ENCODE measurements at regions not wholly inside any gene's neighbourhood (a gene's known extent, or its start where the extent isn't known, plus 50 kb on each side); places are given as distances from the start of the nearest gene placed in this dataset.

DNA sequence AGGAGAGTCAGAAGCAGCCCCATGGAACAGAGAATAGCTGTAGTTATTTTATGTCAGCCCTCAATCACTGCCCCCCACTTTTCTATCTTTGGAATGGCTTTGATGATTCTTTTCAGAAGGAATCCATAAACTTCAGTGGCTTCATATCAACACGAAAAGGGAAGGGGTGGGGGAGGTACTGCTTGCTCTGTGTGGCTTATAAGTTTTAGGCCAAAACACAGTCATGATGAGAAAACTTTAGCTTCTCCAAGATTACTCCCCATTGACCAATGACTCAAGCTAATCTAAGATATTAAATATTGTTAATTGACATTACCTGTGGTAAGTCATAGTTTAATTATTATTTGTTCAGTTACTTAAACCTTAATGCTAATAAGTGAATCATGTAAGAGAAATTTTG, 669.6 kb upstream of the FAM241A start:
- Mint-ChIP-seq H3K4me1 (no peaks in the 10 kb centered on the region), H3K27ac (no peak overlapping the region), H3K9me3 (ENCODE audit: insufficient read depth) (no peaks in the 10 kb centered on the region), H3K4me3 (no peak overlapping the region), H3K27me3 (no peaks in the 10 kb centered on the region)
- H3K4me1 ChIP-seq (ENCODE audit: control insufficient read depth in 2 of 2, insufficient read depth in 2 of 2, low read length in 2 of 2) = no peaks in the 10 kb centered on the region
- no peak for DNase-seq
- no peak overlapping the region for H3K9ac ChIP-seq (ENCODE audit: low read length)
- H4K20me1 ChIP-seq (ENCODE audit: control insufficient read depth, insufficient read depth, low read length, poor library complexity, severe bottlenecking) = no peaks in the 10 kb centered on the region
- no peak overlapping the region for H2AFZ ChIP-seq (ENCODE audit: insufficient read depth, low read depth, low read length, poor library complexity, severe bottlenecking)
- no peaks in the 10 kb centered on the region for H3K79me2 ChIP-seq (ENCODE audit: control insufficient read depth, insufficient read depth, low read length)
- no peak overlapping the region for H3K27ac ChIP-seq (ENCODE audit: low read length in 2 of 2)
- H3K27me3 ChIP-seq (replicated peaks in 1 of 4; ENCODE audit: control extremely low read depth in 1 of 4, control insufficient read depth in 3 of 4, insufficient read depth in 4 of 4, low read length in 3 of 4) = no peaks in the 10 kb centered on the region
- no peak overlapping the region for H3K4me3 ChIP-seq (ENCODE audit: control extremely low read depth in 1 of 5, extremely low read depth in 1 of 5, insufficient read depth in 1 of 5, low read depth in 2 of 5, low read length in 4 of 5)
- H3K9me3 ChIP-seq (ENCODE audit: control extremely low read depth in 1 of 3, control insufficient read depth in 2 of 3, insufficient read depth in 1 of 3, low read length in 2 of 3) = no peaks in the 10 kb centered on the region
- intact Hi-C loops (cut with micrococcal nuclease) = no loop called here
- ATAC-seq (ENCODE audit: low read depth) = no peak
- POLR2A ChIA-PET = no interaction called here
- H3K36me3 ChIP-seq (replicated peaks in 1 of 2; ENCODE audit: control extremely low read depth in 1 of 2, control insufficient read depth in 1 of 2, extremely low read depth in 1 of 2, insufficient read depth in 2 of 2, low read length in 1 of 2) = no peaks in the 10 kb centered on the region
- TF ChIP-seq EZH2 (IDR thresholded peaks at IDR 0.05; ENCODE audit: borderline replicate concordance, insufficient read depth, low read depth, low read length, poor library complexity, severe bottlenecking) = no peak
- TF ChIP-seq, protein P1, sequence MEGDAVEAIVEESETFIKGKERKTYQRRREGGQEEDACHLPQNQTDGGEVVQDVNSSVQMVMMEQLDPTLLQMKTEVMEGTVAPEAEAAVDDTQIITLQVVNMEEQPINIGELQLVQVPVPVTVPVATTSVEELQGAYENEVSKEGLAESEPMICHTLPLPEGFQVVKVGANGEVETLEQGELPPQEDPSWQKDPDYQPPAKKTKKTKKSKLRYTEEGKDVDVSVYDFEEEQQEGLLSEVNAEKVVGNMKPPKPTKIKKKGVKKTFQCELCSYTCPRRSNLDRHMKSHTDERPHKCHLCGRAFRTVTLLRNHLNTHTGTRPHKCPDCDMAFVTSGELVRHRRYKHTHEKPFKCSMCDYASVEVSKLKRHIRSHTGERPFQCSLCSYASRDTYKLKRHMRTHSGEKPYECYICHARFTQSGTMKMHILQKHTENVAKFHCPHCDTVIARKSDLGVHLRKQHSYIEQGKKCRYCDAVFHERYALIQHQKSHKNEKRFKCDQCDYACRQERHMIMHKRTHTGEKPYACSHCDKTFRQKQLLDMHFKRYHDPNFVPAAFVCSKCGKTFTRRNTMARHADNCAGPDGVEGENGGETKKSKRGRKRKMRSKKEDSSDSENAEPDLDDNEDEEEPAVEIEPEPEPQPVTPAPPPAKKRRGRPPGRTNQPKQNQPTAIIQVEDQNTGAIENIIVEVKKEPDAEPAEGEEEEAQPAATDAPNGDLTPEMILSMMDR (IDR thresholded peaks at IDR 0.05) = no peak
- no CpG with 5 or more reads among the region's 1 CpG for WGBS (ENCODE audit: insufficient coverage)
- no peak overlapping the region for H3K4me2 ChIP-seq (replicated peaks; ENCODE audit: low read depth, low read length, poor library complexity, severe bottlenecking)
- CTCF ChIA-PET = no interaction called here

DNA sequence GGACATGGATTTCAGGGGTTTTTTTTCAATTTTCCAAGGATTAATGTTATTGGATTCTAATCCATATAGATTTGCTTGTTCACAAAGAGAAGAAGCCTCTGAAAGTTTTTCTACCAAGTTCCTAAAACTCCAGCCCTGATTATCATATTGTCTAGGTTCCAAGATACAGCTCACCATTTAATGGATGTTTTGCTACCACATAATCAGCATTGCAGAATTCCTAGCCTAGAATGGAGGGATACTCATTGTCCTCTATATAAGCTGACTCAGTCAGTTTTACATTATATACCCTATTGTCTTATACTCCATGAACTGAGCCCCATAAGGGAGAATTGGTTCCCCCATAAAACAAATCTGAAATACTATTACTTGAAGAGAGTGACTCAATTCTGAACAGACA, 664.7 kb upstream of the FAM241A start:
- DNase-seq (no peak), ATAC-seq (ENCODE audit: low read depth) (no peak)
- Mint-ChIP-seq H3K27me3 (no peaks in the 10 kb centered on the region), H3K4me1 (no peaks in the 10 kb centered on the region), H3K4me3 (no peak overlapping the region), H3K9me3 (ENCODE audit: insufficient read depth) (no peaks in the 10 kb centered on the region), H3K27ac (no peak overlapping the region)
- H3K79me2 ChIP-seq (ENCODE audit: control insufficient read depth, insufficient read depth, low read length) = no peaks in the 10 kb centered on the region
- H3K9ac ChIP-seq (ENCODE audit: low read length) = no peak overlapping the region
- no peak overlapping the region for H3K27ac ChIP-seq (ENCODE audit: low read length in 2 of 2)
- intact Hi-C loops (cut with micrococcal nuclease) = no loop called here
- no peaks in the 10 kb centered on the region for H4K20me1 ChIP-seq (ENCODE audit: control insufficient read depth, insufficient read depth, low read length, poor library complexity, severe bottlenecking)
- no peaks in the 10 kb centered on the region for H3K27me3 ChIP-seq (replicated peaks in 1 of 4; ENCODE audit: control extremely low read depth in 1 of 4, control insufficient read depth in 3 of 4, insufficient read depth in 4 of 4, low read length in 3 of 4)
- no peaks in the 10 kb centered on the region for H3K36me3 ChIP-seq (replicated peaks in 1 of 2; ENCODE audit: control extremely low read depth in 1 of 2, control insufficient read depth in 1 of 2, extremely low read depth in 1 of 2, insufficient read depth in 2 of 2, low read length in 1 of 2)
- H2AFZ ChIP-seq (ENCODE audit: insufficient read depth, low read depth, low read length, poor library complexity, severe bottlenecking) = no peak overlapping the region
- H3K4me1 ChIP-seq (ENCODE audit: control insufficient read depth in 2 of 2, insufficient read depth in 2 of 2, low read length in 2 of 2) = no peaks in the 10 kb centered on the region
- ChIA-PET CTCF (no interaction called here), POLR2A (no interaction called here)
- H3K4me3 ChIP-seq (ENCODE audit: control extremely low read depth in 1 of 5, extremely low read depth in 1 of 5, insufficient read depth in 1 of 5, low read depth in 2 of 5, low read length in 4 of 5) = no peak overlapping the region
- TF ChIP-seq EZH2 (IDR thresholded peaks at IDR 0.05; ENCODE audit: borderline replicate concordance, insufficient read depth, low read depth, low read length, poor library complexity, severe bottlenecking) = no peak
- TF ChIP-seq, protein P1 (IDR thresholded peaks at IDR 0.05) = no peak
- no peak overlapping the region for H3K4me2 ChIP-seq (replicated peaks; ENCODE audit: low read depth, low read length, poor library complexity, severe bottlenecking)
- peaks cover 0 to 4% (median 0%) of the 10 kb centered on the region in 3 donors for H3K9me3 ChIP-seq (ENCODE audit: control extremely low read depth in 1 of 3, control insufficient read depth in 2 of 3, insufficient read depth in 1 of 3, low read length in 2 of 3)

Measured in B cell (primary cell).